ENCODE measurements at regions not wholly inside any gene's neighbourhood (a gene's known extent, or its start where the extent isn't known, plus 50 kb on each side); places are given as distances from the start of the nearest gene placed in this dataset.

GRCh38 chr2:167851876-167852275 lies 395.5 kb downstream of the STK39 start:
- TF ChIP-seq, protein P1, sequence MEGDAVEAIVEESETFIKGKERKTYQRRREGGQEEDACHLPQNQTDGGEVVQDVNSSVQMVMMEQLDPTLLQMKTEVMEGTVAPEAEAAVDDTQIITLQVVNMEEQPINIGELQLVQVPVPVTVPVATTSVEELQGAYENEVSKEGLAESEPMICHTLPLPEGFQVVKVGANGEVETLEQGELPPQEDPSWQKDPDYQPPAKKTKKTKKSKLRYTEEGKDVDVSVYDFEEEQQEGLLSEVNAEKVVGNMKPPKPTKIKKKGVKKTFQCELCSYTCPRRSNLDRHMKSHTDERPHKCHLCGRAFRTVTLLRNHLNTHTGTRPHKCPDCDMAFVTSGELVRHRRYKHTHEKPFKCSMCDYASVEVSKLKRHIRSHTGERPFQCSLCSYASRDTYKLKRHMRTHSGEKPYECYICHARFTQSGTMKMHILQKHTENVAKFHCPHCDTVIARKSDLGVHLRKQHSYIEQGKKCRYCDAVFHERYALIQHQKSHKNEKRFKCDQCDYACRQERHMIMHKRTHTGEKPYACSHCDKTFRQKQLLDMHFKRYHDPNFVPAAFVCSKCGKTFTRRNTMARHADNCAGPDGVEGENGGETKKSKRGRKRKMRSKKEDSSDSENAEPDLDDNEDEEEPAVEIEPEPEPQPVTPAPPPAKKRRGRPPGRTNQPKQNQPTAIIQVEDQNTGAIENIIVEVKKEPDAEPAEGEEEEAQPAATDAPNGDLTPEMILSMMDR (IDR thresholded peaks at IDR 0.05; ENCODE audit: borderline replicate concordance, extremely low read depth, low read length, poor library complexity, severe bottlenecking), result no peak
- no peak for TF ChIP-seq EZH2 (IDR thresholded peaks at IDR 0.05; ENCODE audit: borderline replicate concordance, low read depth, low read length, severe bottlenecking)
